Neutrophil (primary cell): ENCODE measurements at regions not wholly inside any gene's neighbourhood (a gene's known extent, or its start where the extent isn't known, plus 50 kb on each side); places are given as distances from the start of the nearest gene placed in this dataset.

ENCODE experiments used
- H3K27ac ChIP-seq: fragments of 200-600 bp; sonication (generic); 2 replicates; pipeline ENCODE4 v1.5.1; 2016; ENCODE audit warnings: mild to moderate bottlenecking, moderate library complexity
- H3K27me3 ChIP-seq: fragments of 200-600 bp; sonication (generic); 2 replicates; pipeline ENCODE4 v1.6.0; 2016; ENCODE audit warnings: mild to moderate bottlenecking
- H3K36me3 ChIP-seq: fragments of 200-600 bp; sonication (generic); 2 replicates; pipeline ENCODE4 v1.5.1; 2017
- H3K4me1 ChIP-seq, 2 experiments: fragments of 200-600 bp in 1 of 2; sonication (generic) in 1 of 2; 1 replicate in 1 of 2; 2 replicates in 1 of 2; pipeline versions ENCODE4 v1.5.1 to v1.6.1; 2013 to 2016; ENCODE audit warnings: low read depth in 1 of 2, low read length in 1 of 2, mild to moderate bottlenecking in 1 of 2, moderate library complexity in 1 of 2; ENCODE audit not compliant: control insufficient read depth in 1 of 2, insufficient read depth in 1 of 2
- H3K4me3 ChIP-seq, 2 experiments: fragments of 200-600 bp in 1 of 2; sonication (generic) in 1 of 2; 1 replicate in 1 of 2; 2 replicates in 1 of 2; pipeline ENCODE4 v1.5.1; 2013 to 2016; ENCODE audit warnings: low read depth in 1 of 2, low read length in 1 of 2, mild to moderate bottlenecking in 1 of 2, moderate library complexity in 1 of 2
- H3K9me3 ChIP-seq: fragments of 200-600 bp; sonication (generic); 2 replicates; pipeline ENCODE4 v1.5.1; 2016
- CTCF ChIP-seq: fragments of 200-600 bp; sonication (generic); IDR thresholded peaks from 2 replicates; pipeline ENCODE4 v1.5.1; 2016; ENCODE audit warnings: antibody characterized with exemption

GRCh38 chr13:53694814-53695532 lies 666.4 kb downstream of the OLFM4 start:
- H3K4me3 ChIP-seq: no peak overlapping the region
- TF ChIP-seq CTCF: no peak
- no peaks in the 10 kb centered on the region for H3K36me3 ChIP-seq
- no peaks in the 10 kb centered on the region for H3K9me3 ChIP-seq
- no peak overlapping the region for H3K27ac ChIP-seq
- H3K27me3 ChIP-seq: no peaks in the 10 kb centered on the region
- no peaks in the 10 kb centered on the region for H3K4me1 ChIP-seq

- Histone ChIP-seq H3K4me1 (no peaks in the 10 kb centered on the region), H3K36me3 (no peaks in the 10 kb centered on the region), H3K4me3 (no peak overlapping the region), H3K27me3 (no peaks in the 10 kb centered on the region), H3K9me3 (no peaks in the 10 kb centered on the region), H3K27ac (no peak overlapping the region)
- no peak for TF ChIP-seq CTCF
These were observed 674.9 kb downstream of the OLFM4 start for GRCh38 chr13:53703371-53704080.

- Histone ChIP-seq H3K9me3 (peaks cover 4% of the 10 kb centered on the region), H3K4me3 (no peak overlapping the region), H3K27me3 (no peaks in the 10 kb centered on the region), H3K27ac (no peak overlapping the region), H3K36me3 (no peaks in the 10 kb centered on the region), H3K4me1 (no peaks in the 10 kb centered on the region)
- TF ChIP-seq CTCF: no peak
These were observed 690.7 kb downstream of the OLFM4 start for GRCh38 chr13:53719281-53719680.

GRCh38 chr13:53732664-53733063 lies 704.1 kb downstream of the OLFM4 start:
- H3K4me1 ChIP-seq: no peaks in the 10 kb centered on the region
- no peak overlapping the region for H3K4me3 ChIP-seq
- no peaks in the 10 kb centered on the region for H3K36me3 ChIP-seq
- H3K27ac ChIP-seq: no peak overlapping the region
- no peak for TF ChIP-seq CTCF
- no peaks in the 10 kb centered on the region for H3K27me3 ChIP-seq
- no peaks in the 10 kb centered on the region for H3K9me3 ChIP-seq

- H3K27me3 ChIP-seq: no peaks in the 10 kb centered on the region
- no peaks in the 10 kb centered on the region for H3K36me3 ChIP-seq
- H3K4me3 ChIP-seq: no peak overlapping the region
- no peaks in the 10 kb centered on the region for H3K9me3 ChIP-seq
- no peaks in the 10 kb centered on the region for H3K4me1 ChIP-seq
- no peak overlapping the region for H3K27ac ChIP-seq
- TF ChIP-seq CTCF: no peak
These were observed 715.3 kb downstream of the OLFM4 start for GRCh38 chr13:53743906-53744305.
